GM10266 (cell line): ENCODE measurements at regions not wholly inside any gene's neighbourhood (a gene's known extent, or its start where the extent isn't known, plus 50 kb on each side); places are given as distances from the start of the nearest gene placed in this dataset.

ENCODE experiments used
- DNase-seq: peaks from one replicate; pipeline ENCODE4 v3.0.0; 2012; ENCODE audit errors: extremely low spot score
- TF ChIP-seq, protein P1 (sequence below): IDR thresholded peaks from 2 replicates; pipeline ENCODE4 v1.5.1; 2012; ENCODE audit warnings: mild to moderate bottlenecking, low read depth; ENCODE audit not compliant: control insufficient read depth, insufficient read depth; ENCODE audit errors: missing control alignments

DNA sequence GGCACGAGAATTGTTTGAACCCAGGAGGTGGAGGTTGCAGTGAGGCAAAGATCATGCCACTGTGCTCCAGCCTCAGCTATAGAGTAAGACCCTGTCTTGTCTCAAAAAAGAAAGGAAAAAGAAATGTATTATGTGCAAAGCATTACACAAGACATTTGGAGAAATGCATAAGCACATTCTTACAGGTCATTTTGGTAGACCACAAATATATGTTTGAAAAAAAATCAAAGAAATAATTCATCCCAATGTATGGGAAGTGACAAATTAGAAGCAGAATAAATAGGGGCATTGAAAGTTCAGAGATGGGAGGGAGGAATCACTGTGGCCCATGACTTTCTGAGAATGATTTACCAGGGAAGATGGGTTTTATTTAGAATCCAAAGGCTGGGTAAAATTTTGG is 283.5 kb upstream of the ADAMTS5 start:
- TF ChIP-seq, protein P1, sequence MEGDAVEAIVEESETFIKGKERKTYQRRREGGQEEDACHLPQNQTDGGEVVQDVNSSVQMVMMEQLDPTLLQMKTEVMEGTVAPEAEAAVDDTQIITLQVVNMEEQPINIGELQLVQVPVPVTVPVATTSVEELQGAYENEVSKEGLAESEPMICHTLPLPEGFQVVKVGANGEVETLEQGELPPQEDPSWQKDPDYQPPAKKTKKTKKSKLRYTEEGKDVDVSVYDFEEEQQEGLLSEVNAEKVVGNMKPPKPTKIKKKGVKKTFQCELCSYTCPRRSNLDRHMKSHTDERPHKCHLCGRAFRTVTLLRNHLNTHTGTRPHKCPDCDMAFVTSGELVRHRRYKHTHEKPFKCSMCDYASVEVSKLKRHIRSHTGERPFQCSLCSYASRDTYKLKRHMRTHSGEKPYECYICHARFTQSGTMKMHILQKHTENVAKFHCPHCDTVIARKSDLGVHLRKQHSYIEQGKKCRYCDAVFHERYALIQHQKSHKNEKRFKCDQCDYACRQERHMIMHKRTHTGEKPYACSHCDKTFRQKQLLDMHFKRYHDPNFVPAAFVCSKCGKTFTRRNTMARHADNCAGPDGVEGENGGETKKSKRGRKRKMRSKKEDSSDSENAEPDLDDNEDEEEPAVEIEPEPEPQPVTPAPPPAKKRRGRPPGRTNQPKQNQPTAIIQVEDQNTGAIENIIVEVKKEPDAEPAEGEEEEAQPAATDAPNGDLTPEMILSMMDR, result no peak
- DNase-seq, result no peak

DNA sequence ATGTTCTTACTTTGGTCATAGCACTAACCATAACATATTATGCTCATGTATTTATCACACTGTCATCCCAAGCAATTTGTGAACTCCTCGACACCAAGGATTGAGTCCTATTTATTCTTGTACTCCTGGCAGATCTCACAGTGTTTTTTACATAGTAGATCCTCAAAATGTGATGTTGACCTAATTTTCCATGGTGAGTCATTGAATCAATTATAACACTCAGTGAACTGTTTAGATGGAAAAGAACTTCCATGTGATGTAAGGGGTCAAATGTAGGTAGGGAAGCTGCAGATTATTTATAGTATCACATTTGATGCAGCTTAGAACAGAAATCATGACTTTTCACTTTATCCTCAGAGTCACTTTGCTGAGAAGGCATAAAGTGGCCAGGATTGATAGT is 281.9 kb upstream of the ADAMTS5 start:
- no peak for DNase-seq
- TF ChIP-seq, protein P1, result no peak

DNA sequence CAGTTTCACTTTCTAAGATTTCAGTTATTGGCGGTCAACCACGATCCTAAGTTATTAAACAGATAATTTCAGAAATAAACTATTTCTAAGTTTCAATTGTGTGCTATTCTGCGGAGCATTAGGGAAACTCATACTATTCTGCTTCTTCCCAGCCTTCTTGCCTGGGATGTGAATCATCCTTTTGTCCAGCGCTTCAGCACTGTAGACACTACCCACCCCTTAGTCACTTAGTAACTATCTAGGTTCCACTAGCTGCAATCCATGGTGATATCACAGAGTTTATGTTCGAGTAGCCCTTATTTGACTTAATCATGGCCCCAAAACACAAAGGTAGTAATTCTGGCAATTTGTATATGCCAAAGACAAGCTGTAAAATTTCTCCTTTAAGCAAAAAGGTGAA is 279.9 kb upstream of the ADAMTS5 start:
- DNase-seq, result no peak
- TF ChIP-seq, protein P1, result no peak

DNA sequence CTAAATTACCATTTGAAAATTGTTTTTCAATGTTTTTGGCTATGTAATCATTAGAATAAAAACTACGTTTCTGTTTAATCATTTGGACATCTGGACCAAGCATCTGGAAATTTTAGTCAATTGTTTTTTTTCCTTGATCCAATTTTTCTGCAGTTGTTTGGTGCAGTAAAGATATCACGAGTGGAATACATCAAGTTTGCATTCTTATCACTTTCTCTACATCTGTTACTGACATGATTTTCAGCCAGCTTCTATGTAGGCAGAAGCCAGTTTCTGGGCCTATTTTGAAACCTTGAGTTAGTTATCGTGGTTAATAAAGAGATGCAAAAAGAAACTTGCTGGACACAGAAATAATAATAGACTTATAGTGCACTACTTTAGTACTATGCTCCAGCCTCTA is 277.9 kb upstream of the ADAMTS5 start:
- TF ChIP-seq, protein P1, result no peak
- no peak for DNase-seq

DNA sequence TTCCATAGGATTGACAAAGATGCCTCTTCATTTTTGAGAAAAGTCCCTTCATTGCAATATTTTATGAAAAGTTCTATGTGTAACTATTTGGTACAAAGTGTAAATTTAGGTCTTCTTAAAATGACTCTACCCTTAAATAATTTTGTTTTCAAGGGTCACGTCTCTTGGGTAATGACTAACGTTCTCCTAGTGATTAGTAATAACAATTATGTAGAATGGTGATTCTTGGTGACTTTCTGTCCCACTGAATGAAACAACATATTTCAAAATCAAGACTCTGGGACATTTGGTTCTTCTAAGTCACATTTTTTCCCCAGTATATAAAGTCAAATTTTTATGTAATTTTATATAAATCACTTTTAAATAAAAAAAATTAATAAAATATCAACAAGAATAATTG is 277.5 kb upstream of the ADAMTS5 start:
- TF ChIP-seq, protein P1, result no peak
- no peak for DNase-seq

DNA sequence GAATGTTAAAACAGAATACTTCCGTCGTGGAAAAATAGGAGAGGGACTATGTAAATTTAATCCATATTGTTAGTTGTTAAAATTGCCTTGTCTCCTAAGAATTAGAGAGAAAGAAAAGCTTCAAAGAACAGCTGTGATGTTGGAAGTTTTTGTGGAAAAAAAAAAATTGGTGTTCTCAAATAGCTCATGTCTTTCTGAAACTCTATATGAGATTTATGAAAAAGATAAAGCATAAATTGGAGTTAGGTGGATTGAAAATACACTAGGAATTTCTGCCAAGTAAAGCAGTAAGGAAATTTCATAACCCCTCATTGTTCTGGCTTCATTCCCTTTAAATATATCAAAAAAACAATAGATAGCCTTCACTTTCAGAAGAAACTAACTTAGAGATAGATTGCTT is 274.0 kb upstream of the ADAMTS5 start:
- TF ChIP-seq, protein P1, result no peak
- no peak for DNase-seq

DNA sequence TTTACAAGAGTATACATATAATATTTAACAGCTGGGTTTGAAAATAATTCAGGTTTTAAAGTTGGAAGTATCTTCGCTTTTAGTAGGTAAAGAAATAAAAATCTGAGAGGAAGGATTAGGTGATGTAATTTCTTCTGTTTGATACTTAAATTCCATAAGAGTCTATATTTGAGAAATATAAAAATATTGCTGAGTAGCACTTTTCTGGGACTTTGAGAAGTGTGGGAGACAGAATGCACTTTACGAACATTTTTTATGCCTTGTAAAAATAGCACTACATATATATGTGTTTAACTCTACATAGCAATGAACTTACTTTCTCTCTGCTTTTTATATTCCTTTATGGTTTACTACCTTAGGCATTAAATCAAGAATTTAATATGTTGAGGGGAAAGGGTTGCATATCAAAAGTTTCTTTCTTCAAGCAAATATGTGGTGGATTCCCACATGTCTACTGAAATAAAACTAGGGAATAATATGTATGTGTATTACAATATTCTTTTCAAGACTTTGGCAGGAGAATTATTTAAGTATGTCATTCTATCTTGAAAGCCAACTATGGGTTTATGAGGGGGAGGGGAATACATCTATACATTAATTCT is 266.7 kb upstream of the ADAMTS5 start:
- TF ChIP-seq, protein P1, result no peak
- DNase-seq, result no peak
